Naive thymus-derived CD4-positive, alpha-beta T cell (primary cell): ENCODE measurements at regions not wholly inside any gene's neighbourhood (a gene's known extent, or its start where the extent isn't known, plus 50 kb on each side); places are given as distances from the start of the nearest gene placed in this dataset.

ENCODE experiments used
- ATAC-seq: fragments of 150-1000 bp; cut with Tn5 transposase; 2 replicates; pipeline ENCODE4 v1.10.0; 2021; ENCODE audit warnings: mild to moderate bottlenecking, moderate library complexity
- CTCF ChIA-PET: fragments of 350-600 bp; sonication (Branson Sonifier 250); formaldehyde crosslinking; loops from one replicate; lab custom pipeline; 2021; ENCODE audit warnings: antibody characterized with exemption; lab: Charles Lee
- POLR2A ChIA-PET: fragments of 350-600 bp; sonication (Branson Sonifier 250); formaldehyde crosslinking; loops from one replicate; lab custom pipeline; 2021; ENCODE audit warnings: antibody characterized with exemption, inconsistent platforms; lab: Charles Lee
- DNase-seq, 9 donors: peaks; one replicate each; pipeline versions ENCODE4 v3.0.0 to v3.0.0-alpha.2; 2020 to 2022; ENCODE audit warnings: mixed read lengths in 1 of 9
- H3K27ac ChIP-seq: one replicate; pipeline ENCODE4 v1.7.0; 2013; ENCODE audit warnings: mild to moderate bottlenecking, low read depth, low read length, moderate library complexity
- H3K27me3 ChIP-seq, 2 donors: one replicate each; pipeline ENCODE4 v1.7.0; 2013; ENCODE audit warnings: low read length in 2 of 2, mild to moderate bottlenecking in 2 of 2, moderate library complexity in 2 of 2; ENCODE audit not compliant: control insufficient read depth in 2 of 2, insufficient read depth in 2 of 2
- H3K36me3 ChIP-seq, 3 experiments: 1 replicate in 2 of 3; 2 replicates in 1 of 3; pipeline ENCODE4 v1.7.0; 2013; ENCODE audit warnings: low read length in 3 of 3, mild to moderate bottlenecking in 3 of 3, moderate library complexity in 1 of 3; ENCODE audit not compliant: insufficient read depth in 3 of 3, control insufficient read depth in 2 of 3
- H3K4me1 ChIP-seq, 2 donors: one replicate each; pipeline ENCODE4 v1.7.0; 2013; ENCODE audit warnings: low read length in 2 of 2, mild to moderate bottlenecking in 2 of 2, moderate library complexity in 1 of 2; ENCODE audit not compliant: control insufficient read depth in 2 of 2, insufficient read depth in 2 of 2
- H3K4me3 ChIP-seq: 2 replicates; pipeline ENCODE4 v1.7.0; 2013; ENCODE audit warnings: mild to moderate bottlenecking, low read length
- H3K9me3 ChIP-seq, 3 experiments: 1 replicate in 2 of 3; 2 replicates in 1 of 3; pipeline ENCODE4 v1.7.0; 2013; ENCODE audit warnings: low read length in 3 of 3; ENCODE audit not compliant: control insufficient read depth in 2 of 3
- H3K27ac Mint-ChIP-seq, 9 donors: one replicate each; pipeline ENCODE4 v1.8.0; 2020 to 2022; ENCODE audit warnings: mixed read lengths in 9 of 9, mild to moderate bottlenecking in 8 of 9, moderate library complexity in 5 of 9, inconsistent platforms in 2 of 9
- H3K27me3 Mint-ChIP-seq, 5 donors: one replicate each; pipeline ENCODE4 v1.8.0; 2021 to 2022; ENCODE audit warnings: mixed read lengths in 5 of 5, mild to moderate bottlenecking in 1 of 5
- H3K36me3 Mint-ChIP-seq, 5 donors: one replicate each; pipeline ENCODE4 v1.8.0; 2020 to 2022; ENCODE audit warnings: mixed read lengths in 5 of 5, mild to moderate bottlenecking in 3 of 5, inconsistent platforms in 1 of 5
- H3K4me1 Mint-ChIP-seq, 7 donors: one replicate each; pipeline ENCODE4 v1.8.0; 2020 to 2022; ENCODE audit warnings: mixed read lengths in 7 of 7, mild to moderate bottlenecking in 3 of 7, inconsistent platforms in 1 of 7
- H3K4me3 Mint-ChIP-seq, 10 donors: one replicate each; pipeline ENCODE4 v1.8.0; 2020 to 2022; ENCODE audit warnings: mild to moderate bottlenecking in 10 of 10, mixed read lengths in 10 of 10, moderate library complexity in 6 of 10, inconsistent platforms in 2 of 10
- H3K9me3 Mint-ChIP-seq, 11 donors: one replicate each; pipeline ENCODE4 v1.8.0; 2020 to 2022; ENCODE audit warnings: mixed read lengths in 11 of 11, mild to moderate bottlenecking in 4 of 11, inconsistent platforms in 1 of 11, moderate library complexity in 1 of 11
- intact Hi-C, 2 donors: fragments of 100-400 bp; cut with micrococcal nuclease; formaldehyde crosslinking; loops; one replicate each; pipeline ENCODE4 v1.15.1; 2023

DNA sequence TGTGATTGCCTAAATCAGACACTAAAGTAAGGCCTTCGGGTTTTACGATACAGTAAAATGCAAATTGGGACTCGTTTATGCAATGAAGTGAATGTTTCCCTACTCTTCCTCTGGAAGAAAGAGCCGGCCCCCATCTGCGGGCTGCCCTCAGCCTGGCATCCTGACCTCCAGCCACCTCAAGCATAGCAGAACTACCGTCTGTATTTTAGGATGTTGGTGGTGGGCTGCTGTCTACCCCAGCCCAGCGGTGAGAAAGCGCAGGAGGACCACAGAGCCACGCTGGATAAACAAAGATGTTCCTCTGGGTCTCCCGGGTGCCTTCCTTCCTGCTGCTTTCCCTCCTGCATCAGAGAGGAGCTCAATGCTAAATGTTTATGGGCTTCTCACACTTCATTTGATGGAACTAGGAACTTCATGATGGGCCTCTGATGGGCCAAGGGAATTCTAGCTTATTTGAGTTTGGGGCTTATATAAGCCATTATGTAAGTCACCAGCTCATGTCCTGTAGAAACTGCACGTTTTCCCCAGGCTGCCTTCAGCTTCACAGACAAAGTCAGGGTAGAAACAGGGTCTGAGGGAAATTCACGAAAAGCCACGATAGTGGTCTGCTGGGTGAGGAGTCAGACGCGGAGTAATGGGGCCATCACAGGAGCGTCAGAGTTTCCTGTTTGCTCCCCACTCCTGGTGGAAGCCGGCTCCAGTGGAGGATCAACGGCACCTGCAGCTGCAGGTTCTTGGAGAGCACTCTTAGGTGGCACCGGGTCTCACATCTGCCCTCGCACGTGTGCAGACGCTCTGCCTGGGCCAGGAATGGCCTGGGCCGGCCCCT is 287.4 kb downstream of the BRD1 start:
- H3K4me3 ChIP-seq, result no peak overlapping the region
- no peak for ATAC-seq
- DNase-seq, result no peak

DNA sequence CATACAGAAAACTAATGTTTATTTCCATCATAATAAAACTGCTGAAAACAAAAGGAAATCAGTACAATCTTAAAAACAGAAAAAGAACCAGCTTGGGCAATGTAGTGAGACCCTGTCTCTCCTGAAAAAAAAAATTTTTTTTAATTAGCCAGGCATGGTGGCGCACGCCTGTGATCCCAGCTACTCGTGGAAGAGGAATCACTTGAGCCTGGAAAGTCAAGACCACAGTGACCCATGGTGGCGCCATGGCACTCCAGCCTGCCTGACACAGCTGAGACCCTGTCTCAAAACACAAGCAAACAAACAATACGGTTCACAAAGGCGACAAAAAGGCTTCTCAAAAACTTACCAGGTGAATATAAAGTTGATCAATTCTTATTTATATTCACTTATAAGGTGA is 289.7 kb downstream of the BRD1 start:
- Histone ChIP-seq H3K4me1 (no peaks in the 10 kb centered on the region), H3K27me3 (no peaks in the 10 kb centered on the region), H3K9me3 (no peaks in the 10 kb centered on the region), H3K4me3 (no peak overlapping the region), H3K27ac (no peak overlapping the region), H3K36me3 (no peaks in the 10 kb centered on the region)
- no peak overlapping the region for H3K4me3 Mint-ChIP-seq
- H3K27me3 Mint-ChIP-seq, result no peaks in the 10 kb centered on the region
- POLR2A ChIA-PET, result no interaction called here
- H3K4me1 Mint-ChIP-seq, result peaks cover 0 to 5% (median 0%) of the 10 kb centered on the region in 7 donors
- H3K36me3 Mint-ChIP-seq, result peaks cover 0 to 5% (median 0%) of the 10 kb centered on the region in 5 donors
- intact Hi-C loops, result no loop called here
- no peaks in the 10 kb centered on the region for H3K9me3 Mint-ChIP-seq
- no peak for DNase-seq
- ATAC-seq, result no peak
- CTCF ChIA-PET, result no interaction called here
- no peak overlapping the region for H3K27ac Mint-ChIP-seq

More for the DNA sequence above, 287.4 kb downstream of the BRD1 start:
- Histone ChIP-seq H3K9me3 (no peaks in the 10 kb centered on the region), H3K27me3 (no peaks in the 10 kb centered on the region), H3K4me1 (no peaks in the 10 kb centered on the region), H3K36me3 (no peaks in the 10 kb centered on the region), H3K27ac (no peak overlapping the region)
- H3K27ac Mint-ChIP-seq, result peak overlapping the region in 1 of 9 donors; percentile 59
- no peak overlapping the region for H3K4me3 Mint-ChIP-seq
- ChIA-PET POLR2A (no interaction called here), CTCF (no interaction called here)
- H3K27me3 Mint-ChIP-seq, result no peaks in the 10 kb centered on the region
- intact Hi-C loops, result no loop called here
- H3K9me3 Mint-ChIP-seq, result peaks cover 0 to 2% (median 0%) of the 10 kb centered on the region in 11 donors
- peaks cover 0 to 5% (median 0%) of the 10 kb centered on the region in 5 donors for H3K36me3 Mint-ChIP-seq
- peaks cover 0 to 5% (median 0%) of the 10 kb centered on the region in 7 donors for H3K4me1 Mint-ChIP-seq

DNA sequence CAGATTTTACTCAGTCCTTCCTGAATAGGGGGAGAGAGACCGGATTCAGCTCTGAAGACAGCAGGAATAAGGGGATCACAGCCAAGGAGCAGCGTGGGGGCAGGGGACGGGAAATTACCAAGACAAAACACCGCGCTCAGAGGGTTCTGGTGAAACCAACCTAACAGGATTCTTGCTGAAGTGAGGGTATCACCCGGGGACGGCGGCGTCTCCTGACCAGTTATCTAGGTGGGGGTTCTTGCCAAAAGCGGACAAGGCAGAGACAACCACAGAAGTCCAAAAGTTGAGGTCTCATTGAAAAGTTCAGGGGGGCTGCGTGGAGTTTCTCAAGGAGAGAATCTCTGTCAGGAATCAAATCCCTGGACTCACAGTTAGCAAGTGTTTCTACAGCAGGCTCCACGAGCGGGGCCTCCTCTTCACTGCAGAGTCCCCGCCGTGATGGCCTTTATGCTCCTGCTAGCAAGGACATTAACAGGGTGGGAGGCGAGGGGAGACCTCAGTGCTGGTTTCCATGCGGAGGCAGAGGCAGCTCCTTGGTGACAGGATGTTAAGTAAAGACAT is 291.0 kb downstream of the BRD1 start:
- CTCF ChIA-PET, result no interaction called here
- no peak for ATAC-seq

DNA sequence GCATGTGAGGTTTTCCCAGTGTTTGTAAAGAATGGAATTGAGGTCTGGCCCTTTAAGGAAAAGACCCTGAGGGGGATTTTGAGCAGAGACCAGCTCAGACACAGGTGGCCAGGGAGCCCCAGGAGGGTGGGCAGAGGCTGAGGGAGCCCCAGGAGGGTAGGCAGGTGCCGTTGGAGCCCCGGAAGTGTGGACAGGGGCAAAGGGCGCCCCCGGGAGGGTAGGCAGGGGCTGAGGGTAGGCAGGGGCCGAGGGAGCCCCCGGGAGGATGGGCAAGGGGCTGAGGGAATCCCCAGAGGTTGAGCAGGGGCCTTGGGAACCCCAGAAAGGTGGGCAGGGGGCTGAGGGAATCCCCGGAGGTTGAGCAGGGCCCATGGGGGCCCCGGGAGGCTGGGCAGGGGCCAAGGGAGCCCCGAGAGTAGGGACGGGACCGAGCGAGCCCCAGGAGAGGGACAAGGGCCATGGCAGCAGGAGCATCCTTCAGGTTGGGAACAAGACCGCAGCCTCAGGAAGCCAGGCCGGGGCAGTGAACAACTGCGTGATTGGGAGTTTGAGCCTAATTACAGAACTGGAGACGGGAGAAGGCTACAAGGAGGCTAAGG is 292.0 kb downstream of the BRD1 start:
- CTCF ChIA-PET, result no interaction called here
- Histone ChIP-seq H3K27me3 (no peaks in the 10 kb centered on the region), H3K4me3 (no peak overlapping the region), H3K9me3 (no peaks in the 10 kb centered on the region), H3K36me3 (no peaks in the 10 kb centered on the region), H3K4me1 (no peaks in the 10 kb centered on the region), H3K27ac (no peak overlapping the region)
- POLR2A ChIA-PET, result no interaction called here
- ATAC-seq (no peak), DNase-seq (no peak)
- no peak overlapping the region for H3K4me3 Mint-ChIP-seq
- no peaks in the 10 kb centered on the region for H3K9me3 Mint-ChIP-seq
- H3K27me3 Mint-ChIP-seq, result no peaks in the 10 kb centered on the region
- peaks cover 0 to 7% (median 0%) of the 10 kb centered on the region in 5 donors for H3K36me3 Mint-ChIP-seq
- intact Hi-C loops, result no loop called here
- H3K4me1 Mint-ChIP-seq, result peaks cover 0 to 5% (median 0%) of the 10 kb centered on the region in 7 donors
- H3K27ac Mint-ChIP-seq, result no peak overlapping the region

More for the DNA sequence above, 291.0 kb downstream of the BRD1 start:
- Histone ChIP-seq H3K27ac (no peak overlapping the region), H3K9me3 (no peaks in the 10 kb centered on the region), H3K4me1 (no peaks in the 10 kb centered on the region), H3K36me3 (no peaks in the 10 kb centered on the region), H3K4me3 (no peak overlapping the region), H3K27me3 (no peaks in the 10 kb centered on the region)
- intact Hi-C loops, result no loop called here
- no peaks in the 10 kb centered on the region for H3K9me3 Mint-ChIP-seq
- H3K36me3 Mint-ChIP-seq, result peaks cover 0 to 5% (median 0%) of the 10 kb centered on the region in 5 donors
- H3K27ac Mint-ChIP-seq, result no peak overlapping the region
- POLR2A ChIA-PET, result no interaction called here
- H3K4me1 Mint-ChIP-seq, result peaks cover 0 to 5% (median 0%) of the 10 kb centered on the region in 7 donors
- no peak for DNase-seq
- H3K27me3 Mint-ChIP-seq, result no peaks in the 10 kb centered on the region
- no peak overlapping the region for H3K4me3 Mint-ChIP-seq

DNA sequence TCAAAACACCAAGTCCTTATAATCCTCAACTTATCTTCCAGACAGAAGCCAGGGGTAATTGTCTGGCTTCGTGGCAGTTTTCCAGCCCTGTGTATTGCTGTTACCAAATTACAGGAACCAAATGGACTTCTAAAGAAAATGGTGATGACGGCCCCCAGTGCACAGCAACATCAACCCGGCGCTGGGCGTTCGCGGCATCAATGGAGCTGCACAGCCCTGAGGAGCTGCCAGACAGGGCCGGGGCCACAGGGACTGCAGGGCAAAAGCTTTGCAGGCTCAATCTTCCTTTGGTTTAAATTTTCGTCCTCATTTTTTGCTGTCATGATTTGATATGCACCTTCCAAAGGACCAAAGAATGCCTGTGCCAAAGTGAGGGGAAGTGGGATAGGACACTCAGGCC is 292.5 kb downstream of the BRD1 start:
- Histone ChIP-seq H3K9me3 (no peaks in the 10 kb centered on the region), H3K4me1 (no peaks in the 10 kb centered on the region), H3K27ac (no peak overlapping the region), H3K36me3 (no peaks in the 10 kb centered on the region), H3K27me3 (no peaks in the 10 kb centered on the region), H3K4me3 (no peak overlapping the region)
- no peak overlapping the region for H3K4me3 Mint-ChIP-seq
- H3K27me3 Mint-ChIP-seq, result no peaks in the 10 kb centered on the region
- peaks cover 0 to 5% (median 0%) of the 10 kb centered on the region in 7 donors for H3K4me1 Mint-ChIP-seq
- H3K36me3 Mint-ChIP-seq, result peaks cover 0 to 11% (median 0%) of the 10 kb centered on the region in 5 donors
- no peaks in the 10 kb centered on the region for H3K9me3 Mint-ChIP-seq
- POLR2A ChIA-PET, result no interaction called here
- H3K27ac Mint-ChIP-seq, result no peak overlapping the region
- intact Hi-C loops, result no loop called here
- ATAC-seq (no peak), DNase-seq (no peak)
- CTCF ChIA-PET, result no interaction called here

DNA sequence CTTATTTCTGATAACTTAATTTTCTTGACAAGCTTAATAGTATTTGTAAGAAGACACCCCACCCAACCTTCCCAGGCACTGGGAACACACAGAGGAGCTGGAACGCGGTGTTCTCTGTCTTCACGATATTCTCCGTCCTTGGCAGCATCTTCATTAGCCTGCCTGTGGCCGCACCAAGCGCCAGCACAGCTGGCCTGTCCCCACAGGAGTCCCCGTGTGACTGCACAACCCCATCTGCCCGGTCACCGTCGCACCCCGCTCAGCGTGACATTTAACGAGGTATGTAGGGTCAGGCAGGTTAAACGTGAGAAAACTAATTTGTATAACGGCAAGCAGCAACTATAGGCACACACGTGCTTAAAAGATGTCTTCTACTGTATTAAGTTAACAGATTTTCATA is 293.3 kb downstream of the BRD1 start:
- Histone ChIP-seq H3K4me3 (no peak overlapping the region), H3K9me3 (no peaks in the 10 kb centered on the region), H3K27me3 (no peaks in the 10 kb centered on the region), H3K36me3 (no peaks in the 10 kb centered on the region), H3K27ac (no peak overlapping the region), H3K4me1 (no peaks in the 10 kb centered on the region)
- ATAC-seq (no peak), DNase-seq (no peak)
- Mint-ChIP-seq H3K4me3 (no peak overlapping the region), H3K4me1 (peaks cover 0 to 3% (median 0%) of the 10 kb centered on the region in 7 donors), H3K27ac (no peak overlapping the region), H3K9me3 (peaks cover 0 to 2% (median 0%) of the 10 kb centered on the region in 11 donors), H3K36me3 (peaks cover 0 to 15% (median 0%) of the 10 kb centered on the region in 5 donors), H3K27me3 (no peaks in the 10 kb centered on the region)
- ChIA-PET CTCF (no interaction called here), POLR2A (no interaction called here)
- intact Hi-C loops, result no loop called here
